GM23338 (cell line): ENCODE measurements at regions not wholly inside any gene's neighbourhood (a gene's known extent, or its start where the extent isn't known, plus 50 kb on each side); places are given as distances from the start of the nearest gene placed in this dataset.

Source experiments
- ATAC-seq: fragments of 200-7000 bp; cut with Tn5 transposase; 3 replicates; pipeline ENCODE4 v1.9.1; 2020
- DNase-seq: peaks from one replicate; pipeline ENCODE4 v3.0.0-alpha.2; 2015; ENCODE audit warnings: low spot score
- H2AFZ ChIP-seq: fragments of 200-600 bp; sonication (generic); 2 replicates; pipeline ENCODE4 v1.8.0; 2016; ENCODE audit warnings: antibody characterized with exemption, mild to moderate bottlenecking, moderate library complexity
- H3F3A ChIP-seq: fragments of 200-600 bp; sonication (generic); replicated peaks from 2 replicates; pipeline ENCODE4 v1.8.0; 2017; ENCODE audit warnings: antibody characterized with exemption, mixed run types, low read depth
- H3K27ac ChIP-seq: fragments of 200-600 bp; sonication (generic); 2 replicates; pipeline ENCODE4 v1.6.1; 2016; ENCODE audit warnings: low read depth
- H3K27me3 ChIP-seq: fragments of 200-600 bp; sonication (generic); 2 replicates; pipeline ENCODE4 v1.8.0; 2016; ENCODE audit warnings: mild to moderate bottlenecking, mixed run types, moderate library complexity; ENCODE audit not compliant: insufficient read depth
- H3K36me3 ChIP-seq: fragments of 200-600 bp; sonication (generic); 2 replicates; pipeline ENCODE4 v1.8.0; 2016; ENCODE audit warnings: mild to moderate bottlenecking; ENCODE audit not compliant: insufficient read depth
- H3K4me1 ChIP-seq: fragments of 200-600 bp; sonication (generic); 2 replicates; pipeline ENCODE4 v1.8.0; 2016; ENCODE audit warnings: mild to moderate bottlenecking, moderate library complexity; ENCODE audit not compliant: insufficient read depth
- H3K4me2 ChIP-seq: fragments of 200-600 bp; sonication (generic); 2 replicates; pipeline ENCODE4 v1.7.1; 2017; ENCODE audit warnings: mixed run types
- H3K4me3 ChIP-seq: fragments of 200-600 bp; sonication (generic); 2 replicates; pipeline ENCODE4 v1.6.1; 2016; ENCODE audit warnings: mixed run types
- H3K79me2 ChIP-seq: fragments of 200-600 bp; sonication (generic); replicated peaks from 2 replicates; pipeline ENCODE4 v1.8.0; 2017; ENCODE audit warnings: mild to moderate bottlenecking; ENCODE audit not compliant: insufficient read depth
- H3K9me2 ChIP-seq: fragments of 200-600 bp; sonication (generic); 2 replicates; pipeline ENCODE4 v1.8.0; 2017; ENCODE audit not compliant: insufficient read depth
- H4K20me1 ChIP-seq: fragments of 200-600 bp; sonication (generic); replicated peaks from 2 replicates; pipeline ENCODE4 v1.8.0; 2017; ENCODE audit warnings: mild to moderate bottlenecking; ENCODE audit not compliant: insufficient read depth
- H3K27ac Mint-ChIP-seq: 2 replicates; pipeline ENCODE4 v1.8.0; 2020; ENCODE audit warnings: inconsistent platforms, mild to moderate bottlenecking, moderate library complexity, mixed read lengths
- H3K27me3 Mint-ChIP-seq: 3 replicates; pipeline ENCODE4 v1.8.0; 2022; ENCODE audit warnings: low read depth, mild to moderate bottlenecking, moderate library complexity, mixed read lengths, inconsistent platforms; ENCODE audit not compliant: insufficient read depth, poor library complexity
- H3K36me3 Mint-ChIP-seq: 3 replicates; pipeline ENCODE4 v1.8.0; 2021; ENCODE audit warnings: low read depth, mild to moderate bottlenecking, inconsistent platforms, moderate library complexity, mixed read lengths
- H3K4me1 Mint-ChIP-seq: 3 replicates; pipeline ENCODE4 v1.8.0; 2020; ENCODE audit warnings: mild to moderate bottlenecking, inconsistent platforms, mixed read lengths
- H3K4me3 Mint-ChIP-seq: 3 replicates; pipeline ENCODE4 v1.8.0; 2021; ENCODE audit warnings: moderate library complexity, mild to moderate bottlenecking, inconsistent platforms, mixed read lengths
- H3K9me3 Mint-ChIP-seq: 3 replicates; pipeline ENCODE4 v1.8.0; 2020; ENCODE audit warnings: moderate library complexity, mild to moderate bottlenecking, inconsistent platforms, mixed read lengths
- CREB1 ChIP-seq: fragments of 250-450 bp; sonication (Bioruptor Pico); IDR thresholded peaks from 2 replicates; pipeline ENCODE4 v1.5.0; 2020; ENCODE audit warnings: low read depth, mild to moderate bottlenecking, moderate library complexity
- EZH2 ChIP-seq: fragments of 200-600 bp; sonication (generic); IDR thresholded peaks from one replicate; pipeline ENCODE4 v1.8.0; 2017; ENCODE audit warnings: antibody characterized with exemption, mild to moderate bottlenecking, low read depth; ENCODE audit not compliant: unreplicated experiment
- JUNB ChIP-seq: IDR thresholded peaks from one replicate; pipeline ENCODE4 v1.6.1; 2016; ENCODE audit warnings: antibody characterized with exemption; ENCODE audit not compliant: unreplicated experiment
- NANOG ChIP-seq: IDR thresholded peaks from 2 replicates; pipeline ENCODE4 v1.6.1; 2016; ENCODE audit warnings: antibody characterized with exemption, borderline replicate concordance
- STAT1 ChIP-seq: IDR thresholded peaks from one replicate; pipeline ENCODE4 v1.6.1; 2016; ENCODE audit warnings: antibody characterized with exemption; ENCODE audit not compliant: unreplicated experiment
- ZNF114 ChIP-seq: fragments of 250-450 bp; sonication (Bioruptor Pico); IDR thresholded peaks from 2 replicates; pipeline ENCODE4 v1.5.0; 2020; ENCODE audit warnings: mild to moderate bottlenecking, moderate library complexity
- ZNF331 ChIP-seq: fragments of 250-450 bp; sonication (Bioruptor Pico); IDR thresholded peaks from 2 replicates; pipeline ENCODE4 v1.5.0; 2020; ENCODE audit warnings: low read depth, mild to moderate bottlenecking, moderate library complexity
- TF ChIP-seq, protein P1 (sequence below), 2 experiments: fragments of 200-600 bp in 1 of 2; sonication (generic) in 1 of 2; conservative IDR thresholded peaks; 2 replicates each; pipeline versions ENCODE4 v1.5.1 to v1.6.1; 2016 to 2017; ENCODE audit warnings: antibody characterized with exemption in 2 of 2, low read depth in 2 of 2, mild to moderate bottlenecking in 2 of 2, moderate library complexity in 1 of 2
- TF ChIP-seq, protein P2 (sequence below): IDR thresholded peaks from 2 replicates; pipeline ENCODE4 v1.6.1; 2016; ENCODE audit warnings: antibody characterized with exemption
- TF ChIP-seq, protein P3 (sequence below): IDR thresholded peaks from one replicate; pipeline ENCODE4 v1.6.1; 2018; ENCODE audit warnings: antibody characterized with exemption; ENCODE audit not compliant: unreplicated experiment

DNA sequence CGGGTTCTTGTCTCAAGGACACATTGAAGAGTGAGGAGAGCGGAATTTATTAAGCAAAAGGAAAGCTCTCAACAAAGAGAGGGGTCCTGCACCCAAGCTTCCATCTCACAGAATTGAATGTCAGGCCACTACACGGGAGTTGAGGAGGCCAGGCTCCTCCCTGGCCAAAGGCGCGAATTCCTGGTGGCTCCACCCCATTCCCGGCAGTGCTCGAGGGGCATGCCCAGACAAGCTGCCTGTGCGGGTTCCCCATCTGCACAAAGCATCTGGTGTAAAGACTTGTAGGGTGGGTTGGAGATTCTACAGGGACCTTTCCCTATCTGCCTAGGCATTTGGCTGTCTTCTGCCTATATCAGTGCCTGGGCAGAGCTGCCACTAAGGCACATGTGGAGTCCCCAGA, 648.5 kb upstream of the PKN2 start:
- no peaks in the 10 kb centered on the region for H3K27me3 Mint-ChIP-seq
- H3K27ac Mint-ChIP-seq: no peak overlapping the region
- Histone ChIP-seq H3F3A (no peaks in the 10 kb centered on the region), H3K4me2 (no peak overlapping the region), H3K4me1 (no peaks in the 10 kb centered on the region), H3K27me3 (no peaks in the 10 kb centered on the region), H4K20me1 (no peaks in the 10 kb centered on the region), H3K9me2 (no peaks in the 10 kb centered on the region; the same call in 1 of the 2 replicates), H3K79me2 (no peaks in the 10 kb centered on the region), H3K27ac (no peak overlapping the region), H3K4me3 (no peak overlapping the region), H2AFZ (peak overlapping the region; percentile 29), H3K36me3 (peaks cover 7% of the 10 kb centered on the region; the same call in 1 of the 2 replicates)
- H3K4me3 Mint-ChIP-seq: no peak overlapping the region
- ATAC-seq (no peak), DNase-seq (no peak)
- no peaks in the 10 kb centered on the region for H3K4me1 Mint-ChIP-seq
- TF ChIP-seq, protein P1, sequence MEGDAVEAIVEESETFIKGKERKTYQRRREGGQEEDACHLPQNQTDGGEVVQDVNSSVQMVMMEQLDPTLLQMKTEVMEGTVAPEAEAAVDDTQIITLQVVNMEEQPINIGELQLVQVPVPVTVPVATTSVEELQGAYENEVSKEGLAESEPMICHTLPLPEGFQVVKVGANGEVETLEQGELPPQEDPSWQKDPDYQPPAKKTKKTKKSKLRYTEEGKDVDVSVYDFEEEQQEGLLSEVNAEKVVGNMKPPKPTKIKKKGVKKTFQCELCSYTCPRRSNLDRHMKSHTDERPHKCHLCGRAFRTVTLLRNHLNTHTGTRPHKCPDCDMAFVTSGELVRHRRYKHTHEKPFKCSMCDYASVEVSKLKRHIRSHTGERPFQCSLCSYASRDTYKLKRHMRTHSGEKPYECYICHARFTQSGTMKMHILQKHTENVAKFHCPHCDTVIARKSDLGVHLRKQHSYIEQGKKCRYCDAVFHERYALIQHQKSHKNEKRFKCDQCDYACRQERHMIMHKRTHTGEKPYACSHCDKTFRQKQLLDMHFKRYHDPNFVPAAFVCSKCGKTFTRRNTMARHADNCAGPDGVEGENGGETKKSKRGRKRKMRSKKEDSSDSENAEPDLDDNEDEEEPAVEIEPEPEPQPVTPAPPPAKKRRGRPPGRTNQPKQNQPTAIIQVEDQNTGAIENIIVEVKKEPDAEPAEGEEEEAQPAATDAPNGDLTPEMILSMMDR (conservative IDR thresholded peaks at IDR 0.05; ENCODE audit: low read depth in 2 of 2): no peak
- TF ChIP-seq STAT1 (no peak), EZH2 (no peak), ZNF331 (CRISPR knock-in tag) (no peak)
- H3K36me3 Mint-ChIP-seq: peaks cover 10% of the 10 kb centered on the region
- peaks cover 24% of the 10 kb centered on the region for H3K9me3 Mint-ChIP-seq

DNA sequence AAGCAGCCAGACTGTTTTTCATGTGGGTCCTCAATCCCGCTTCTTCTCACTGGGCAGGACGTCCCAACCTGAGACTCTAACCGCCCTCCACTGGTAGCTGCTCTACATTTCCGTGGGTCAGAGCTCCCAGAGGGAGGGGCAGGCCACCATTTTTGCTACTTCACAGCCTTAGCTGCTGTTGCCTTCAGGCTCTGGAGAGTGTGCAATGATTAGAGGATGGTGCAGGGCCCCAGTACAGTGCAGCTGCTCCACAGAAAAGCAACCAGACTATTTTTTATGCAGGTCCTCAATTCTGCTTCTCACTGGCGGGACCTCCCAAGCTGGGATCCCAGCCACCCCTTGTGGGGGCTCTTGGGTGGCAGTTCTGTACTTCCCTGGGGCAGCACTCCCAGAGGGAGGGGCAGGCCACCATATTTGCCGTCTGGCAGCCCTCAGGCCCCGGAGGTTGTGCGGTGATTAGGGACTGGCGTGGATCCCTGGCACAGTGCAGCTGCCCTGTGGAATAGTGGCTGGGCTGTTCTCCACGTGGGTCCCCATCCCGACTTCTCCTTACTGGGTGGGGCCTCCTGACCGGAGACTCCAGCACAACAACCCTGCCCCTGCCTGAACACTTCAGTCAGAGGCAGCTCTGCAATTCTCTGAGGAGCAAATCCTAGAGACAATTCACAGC, 647.6 kb upstream of the PKN2 start:
- Mint-ChIP-seq H3K27ac (no peak overlapping the region), H3K4me3 (no peak overlapping the region), H3K9me3 (peaks cover 24% of the 10 kb centered on the region), H3K36me3 (peaks cover 10% of the 10 kb centered on the region), H3K27me3 (no peaks in the 10 kb centered on the region), H3K4me1 (no peaks in the 10 kb centered on the region)
- Histone ChIP-seq H3F3A (no peaks in the 10 kb centered on the region), H3K9me2 (no peaks in the 10 kb centered on the region; the same call in 1 of the 2 replicates), H3K27me3 (no peaks in the 10 kb centered on the region), H3K79me2 (no peaks in the 10 kb centered on the region), H3K4me1 (no peaks in the 10 kb centered on the region), H2AFZ (no peak overlapping the region), H3K4me2 (no peak overlapping the region), H3K36me3 (peaks cover 7% of the 10 kb centered on the region; the same call in 1 of the 2 replicates), H3K4me3 (no peak overlapping the region), H4K20me1 (no peaks in the 10 kb centered on the region), H3K27ac (no peak overlapping the region)
- TF ChIP-seq, protein P2, sequence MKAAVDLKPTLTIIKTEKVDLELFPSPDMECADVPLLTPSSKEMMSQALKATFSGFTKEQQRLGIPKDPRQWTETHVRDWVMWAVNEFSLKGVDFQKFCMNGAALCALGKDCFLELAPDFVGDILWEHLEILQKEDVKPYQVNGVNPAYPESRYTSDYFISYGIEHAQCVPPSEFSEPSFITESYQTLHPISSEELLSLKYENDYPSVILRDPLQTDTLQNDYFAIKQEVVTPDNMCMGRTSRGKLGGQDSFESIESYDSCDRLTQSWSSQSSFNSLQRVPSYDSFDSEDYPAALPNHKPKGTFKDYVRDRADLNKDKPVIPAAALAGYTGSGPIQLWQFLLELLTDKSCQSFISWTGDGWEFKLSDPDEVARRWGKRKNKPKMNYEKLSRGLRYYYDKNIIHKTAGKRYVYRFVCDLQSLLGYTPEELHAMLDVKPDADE: no peak
- TF ChIP-seq CREB1 (CRISPR knock-in tag) (no peak), JUNB (no peak), ZNF331 (CRISPR knock-in tag) (no peak), NANOG (no peak), ZNF114 (CRISPR knock-in tag) (no peak)
- TF ChIP-seq, protein P3, sequence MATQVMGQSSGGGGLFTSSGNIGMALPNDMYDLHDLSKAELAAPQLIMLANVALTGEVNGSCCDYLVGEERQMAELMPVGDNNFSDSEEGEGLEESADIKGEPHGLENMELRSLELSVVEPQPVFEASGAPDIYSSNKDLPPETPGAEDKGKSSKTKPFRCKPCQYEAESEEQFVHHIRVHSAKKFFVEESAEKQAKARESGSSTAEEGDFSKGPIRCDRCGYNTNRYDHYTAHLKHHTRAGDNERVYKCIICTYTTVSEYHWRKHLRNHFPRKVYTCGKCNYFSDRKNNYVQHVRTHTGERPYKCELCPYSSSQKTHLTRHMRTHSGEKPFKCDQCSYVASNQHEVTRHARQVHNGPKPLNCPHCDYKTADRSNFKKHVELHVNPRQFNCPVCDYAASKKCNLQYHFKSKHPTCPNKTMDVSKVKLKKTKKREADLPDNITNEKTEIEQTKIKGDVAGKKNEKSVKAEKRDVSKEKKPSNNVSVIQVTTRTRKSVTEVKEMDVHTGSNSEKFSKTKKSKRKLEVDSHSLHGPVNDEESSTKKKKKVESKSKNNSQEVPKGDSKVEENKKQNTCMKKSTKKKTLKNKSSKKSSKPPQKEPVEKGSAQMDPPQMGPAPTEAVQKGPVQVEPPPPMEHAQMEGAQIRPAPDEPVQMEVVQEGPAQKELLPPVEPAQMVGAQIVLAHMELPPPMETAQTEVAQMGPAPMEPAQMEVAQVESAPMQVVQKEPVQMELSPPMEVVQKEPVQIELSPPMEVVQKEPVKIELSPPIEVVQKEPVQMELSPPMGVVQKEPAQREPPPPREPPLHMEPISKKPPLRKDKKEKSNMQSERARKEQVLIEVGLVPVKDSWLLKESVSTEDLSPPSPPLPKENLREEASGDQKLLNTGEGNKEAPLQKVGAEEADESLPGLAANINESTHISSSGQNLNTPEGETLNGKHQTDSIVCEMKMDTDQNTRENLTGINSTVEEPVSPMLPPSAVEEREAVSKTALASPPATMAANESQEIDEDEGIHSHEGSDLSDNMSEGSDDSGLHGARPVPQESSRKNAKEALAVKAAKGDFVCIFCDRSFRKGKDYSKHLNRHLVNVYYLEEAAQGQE: no peak
- no peak for ATAC-seq
- DNase-seq: no peak
